Panc1 (cell line): ENCODE measurements at regions not wholly inside any gene's neighbourhood (a gene's known extent, or its start where the extent isn't known, plus 50 kb on each side); places are given as distances from the start of the nearest gene placed in this dataset.

Experiments used
- CTCF ChIP-seq: fragments of 450-650 bp; IDR thresholded peaks from 2 replicates; pipeline ENCODE4 v1.5.1; 2017; ENCODE audit warnings: mild to moderate bottlenecking
- TCF7L2 ChIP-seq: IDR thresholded peaks from 2 replicates; pipeline ENCODE4 v1.6.1; 2011; ENCODE audit warnings: mild to moderate bottlenecking, low read depth, low read length, inconsistent platforms

GRCh38 chr5:5736007-5736406 lies 313.5 kb downstream of the ICE1 start:
- TF ChIP-seq TCF7L2 (no peak), CTCF (no peak)
